ENCODE measurements at regions not wholly inside any gene's neighbourhood (a gene's known extent, or its start where the extent isn't known, plus 50 kb on each side); places are given as distances from the start of the nearest gene placed in this dataset.

DNA sequence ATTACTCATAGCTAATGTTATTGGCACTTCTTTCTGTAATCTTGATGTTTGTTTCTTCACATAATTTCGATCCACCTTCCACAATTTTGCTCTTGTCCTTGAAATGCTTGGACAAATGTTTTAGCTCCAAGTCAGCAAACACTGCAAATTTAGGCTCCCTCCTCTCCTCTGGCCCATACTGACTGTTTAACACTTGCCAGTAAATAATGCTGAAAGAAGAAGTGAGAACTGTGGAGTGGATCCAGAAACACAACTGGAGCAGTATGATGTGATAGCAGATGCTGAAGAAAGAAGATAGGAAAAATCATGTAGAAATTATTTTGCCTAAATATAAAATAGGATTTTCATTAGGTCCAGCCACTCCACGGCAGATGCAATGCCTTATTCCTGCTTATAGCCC, 415.0 kb upstream of the GYPC start:
- no peak for TF ChIP-seq POLR2A (IDR thresholded peaks at IDR 0.05)
- TF ChIP-seq, protein P1, sequence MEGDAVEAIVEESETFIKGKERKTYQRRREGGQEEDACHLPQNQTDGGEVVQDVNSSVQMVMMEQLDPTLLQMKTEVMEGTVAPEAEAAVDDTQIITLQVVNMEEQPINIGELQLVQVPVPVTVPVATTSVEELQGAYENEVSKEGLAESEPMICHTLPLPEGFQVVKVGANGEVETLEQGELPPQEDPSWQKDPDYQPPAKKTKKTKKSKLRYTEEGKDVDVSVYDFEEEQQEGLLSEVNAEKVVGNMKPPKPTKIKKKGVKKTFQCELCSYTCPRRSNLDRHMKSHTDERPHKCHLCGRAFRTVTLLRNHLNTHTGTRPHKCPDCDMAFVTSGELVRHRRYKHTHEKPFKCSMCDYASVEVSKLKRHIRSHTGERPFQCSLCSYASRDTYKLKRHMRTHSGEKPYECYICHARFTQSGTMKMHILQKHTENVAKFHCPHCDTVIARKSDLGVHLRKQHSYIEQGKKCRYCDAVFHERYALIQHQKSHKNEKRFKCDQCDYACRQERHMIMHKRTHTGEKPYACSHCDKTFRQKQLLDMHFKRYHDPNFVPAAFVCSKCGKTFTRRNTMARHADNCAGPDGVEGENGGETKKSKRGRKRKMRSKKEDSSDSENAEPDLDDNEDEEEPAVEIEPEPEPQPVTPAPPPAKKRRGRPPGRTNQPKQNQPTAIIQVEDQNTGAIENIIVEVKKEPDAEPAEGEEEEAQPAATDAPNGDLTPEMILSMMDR (IDR thresholded peaks at IDR 0.05): no peak
- Histone ChIP-seq H3K4me1 (no peaks in the 10 kb centered on the region), H3K27ac (no peak overlapping the region), H3K9me3 (no peaks in the 10 kb centered on the region), H3K36me3 (no peaks in the 10 kb centered on the region), H3K27me3 (no peaks in the 10 kb centered on the region), H3K4me3 (no peak overlapping the region)
- DNase-seq: no peak

DNA sequence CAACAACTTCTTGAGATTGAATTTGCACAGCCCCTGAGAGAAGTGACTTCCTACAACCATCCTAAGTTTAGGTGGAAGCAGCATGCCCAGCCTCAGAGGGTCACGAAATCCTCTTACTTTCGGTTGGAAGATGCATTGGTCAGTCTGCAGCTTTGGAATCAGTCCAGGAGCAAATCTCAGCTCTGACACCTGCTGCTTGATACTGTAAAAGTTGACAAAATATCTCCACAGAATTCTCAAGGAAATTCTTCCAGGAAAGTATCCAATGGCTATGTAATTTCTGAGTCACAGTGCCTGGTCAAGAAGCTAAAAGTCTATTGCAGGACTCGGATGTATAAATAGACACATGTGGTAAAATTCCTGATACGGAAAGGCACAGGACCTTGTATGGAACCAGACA, 414.5 kb upstream of the GYPC start:
- Histone ChIP-seq H3K9me3 (no peaks in the 10 kb centered on the region), H3K4me3 (no peak overlapping the region), H3K27me3 (no peaks in the 10 kb centered on the region), H3K27ac (no peak overlapping the region), H3K36me3 (no peaks in the 10 kb centered on the region), H3K4me1 (no peaks in the 10 kb centered on the region)
- DNase-seq: no peak
- TF ChIP-seq, protein P1 (IDR thresholded peaks at IDR 0.05): no peak
- TF ChIP-seq POLR2A (IDR thresholded peaks at IDR 0.05): no peak

DNA sequence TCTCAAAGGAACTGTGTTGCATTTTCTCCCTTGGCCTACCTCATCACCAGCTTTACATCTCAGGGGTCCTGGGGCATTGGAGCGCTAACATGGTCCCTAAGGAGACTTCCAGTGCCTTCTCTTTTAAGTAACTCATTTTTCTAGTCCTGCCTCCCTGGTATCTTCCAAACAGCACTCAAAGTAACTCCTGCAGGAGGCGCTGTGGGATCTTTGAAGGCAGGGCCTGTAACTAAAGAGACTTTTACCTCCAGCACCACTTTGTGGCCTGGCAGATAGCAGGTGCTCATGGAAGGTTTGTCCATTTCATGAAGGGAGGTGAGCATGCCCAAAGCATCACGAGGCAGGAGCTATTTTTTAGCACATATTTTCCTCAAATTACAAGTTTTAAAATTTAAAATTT, 411.0 kb upstream of the GYPC start:
- peak in 2 of 3 donors; percentile 67 to 85 for DNase-seq
- H3K36me3 ChIP-seq: no peaks in the 10 kb centered on the region
- no peak for TF ChIP-seq POLR2A (IDR thresholded peaks at IDR 0.05)
- TF ChIP-seq, protein P1 (IDR thresholded peaks at IDR 0.05): peak in 4 of 6 experiments; percentile 25 to 82 (median 73)

DNA sequence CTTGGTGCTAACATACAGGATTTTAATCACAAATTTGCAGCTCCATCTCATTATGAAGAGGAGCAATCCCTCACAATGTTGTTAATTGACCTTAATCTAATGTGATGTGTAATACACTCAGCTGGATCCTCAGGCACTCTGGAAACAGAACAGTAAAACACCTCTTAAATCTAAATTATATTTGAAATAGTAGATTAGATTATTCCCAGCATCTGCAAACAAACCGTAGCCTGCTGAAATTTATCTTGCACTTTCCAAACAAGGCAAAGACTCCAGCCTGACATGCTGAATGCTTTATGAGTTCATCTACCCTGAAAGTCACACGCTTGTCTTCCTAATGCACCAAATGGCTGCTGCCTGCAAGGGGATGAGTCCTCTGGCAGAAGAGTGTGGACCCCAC, 402.3 kb upstream of the GYPC start:
- Histone ChIP-seq H3K9me3 (no peaks in the 10 kb centered on the region), H3K4me3 (no peak overlapping the region), H3K27me3 (no peaks in the 10 kb centered on the region), H3K36me3 (no peaks in the 10 kb centered on the region), H3K27ac (no peak overlapping the region), H3K4me1 (no peaks in the 10 kb centered on the region)
- TF ChIP-seq, protein P1 (IDR thresholded peaks at IDR 0.05): no peak
- TF ChIP-seq POLR2A (IDR thresholded peaks at IDR 0.05): no peak
- DNase-seq: no peak

More for the DNA sequence above, 411.0 kb upstream of the GYPC start:
- no peak overlapping the region for H3K27ac ChIP-seq
- H3K4me3 ChIP-seq: no peak overlapping the region
- H3K9me3 ChIP-seq: no peaks in the 10 kb centered on the region
- no peaks in the 10 kb centered on the region for H3K4me1 ChIP-seq
- no peaks in the 10 kb centered on the region for H3K27me3 ChIP-seq

DNA sequence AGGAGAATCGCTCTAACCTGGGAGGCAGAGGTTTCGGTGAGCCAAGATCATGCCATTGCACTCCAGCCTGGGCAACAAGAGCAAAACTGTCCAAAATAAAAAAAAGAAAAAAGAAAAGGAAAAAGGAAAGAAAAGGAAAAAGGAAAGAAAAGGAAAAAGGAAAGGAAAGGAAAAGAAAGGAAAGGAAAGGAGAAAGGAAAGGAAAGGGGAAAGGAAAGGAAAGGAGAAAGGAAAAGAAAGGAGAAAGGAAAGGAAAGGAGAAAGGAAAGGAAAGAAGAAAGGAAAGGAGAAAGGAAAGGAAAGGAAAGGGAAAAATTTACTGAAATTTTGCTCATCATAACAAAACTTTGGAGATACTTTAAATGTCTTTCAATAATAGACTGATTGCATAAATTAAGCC, 391.3 kb upstream of the GYPC start:
- DNase-seq: no peak
- TF ChIP-seq, protein P1 (IDR thresholded peaks at IDR 0.05): no peak
- no peak for TF ChIP-seq POLR2A (IDR thresholded peaks at IDR 0.05)
- Histone ChIP-seq H3K36me3 (no peaks in the 10 kb centered on the region), H3K27me3 (no peaks in the 10 kb centered on the region), H3K4me3 (no peak overlapping the region), H3K27ac (no peak overlapping the region), H3K9me3 (no peaks in the 10 kb centered on the region), H3K4me1 (no peaks in the 10 kb centered on the region)

DNA sequence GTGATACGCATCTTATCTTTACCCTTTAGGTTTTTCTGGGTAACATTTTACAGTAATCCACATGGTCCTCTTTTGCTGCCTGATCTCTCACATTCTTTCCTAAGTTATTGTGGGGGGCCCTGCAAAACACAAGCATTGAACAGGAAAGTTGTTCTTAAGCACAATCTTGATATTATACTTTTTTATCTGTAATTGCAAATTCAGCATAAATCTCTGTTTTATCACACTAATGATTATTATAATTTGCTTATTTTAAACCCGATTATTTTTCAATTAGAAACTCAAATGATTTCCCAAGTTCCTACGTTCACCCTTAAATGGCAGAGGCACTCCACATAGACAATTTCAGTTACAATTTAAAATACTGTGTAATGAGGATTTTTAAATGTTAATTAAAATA, 386.0 kb upstream of the GYPC start:
- TF ChIP-seq, protein P1 (IDR thresholded peaks at IDR 0.05): no peak
- no peak for TF ChIP-seq POLR2A (IDR thresholded peaks at IDR 0.05)
- H3K27me3 ChIP-seq: no peaks in the 10 kb centered on the region
- H3K9me3 ChIP-seq: no peaks in the 10 kb centered on the region

More for the DNA sequence above, 386.0 kb upstream of the GYPC start:
- Histone ChIP-seq H3K4me3 (no peak overlapping the region), H3K36me3 (no peaks in the 10 kb centered on the region), H3K4me1 (no peaks in the 10 kb centered on the region), H3K27ac (no peak overlapping the region)
- no peak for DNase-seq
